Dermis microvascular lymphatic vessel endothelial cell (primary cell): ENCODE measurements at regions not wholly inside any gene's neighbourhood (a gene's known extent, or its start where the extent isn't known, plus 50 kb on each side); places are given as distances from the start of the nearest gene placed in this dataset.
"Not testable (repeated sequence)": the region's sequence is repeated elsewhere in the genome, so short reads cannot be mapped to it uniquely, and the experiment has no call there.

Experiments
- DNase-seq, 2 donors: peaks; one replicate each; pipeline versions ENCODE4 v3.0.0 to v3.0.0-alpha.2; 2010; ENCODE audit warnings: low read depth in 2 of 2

DNA sequence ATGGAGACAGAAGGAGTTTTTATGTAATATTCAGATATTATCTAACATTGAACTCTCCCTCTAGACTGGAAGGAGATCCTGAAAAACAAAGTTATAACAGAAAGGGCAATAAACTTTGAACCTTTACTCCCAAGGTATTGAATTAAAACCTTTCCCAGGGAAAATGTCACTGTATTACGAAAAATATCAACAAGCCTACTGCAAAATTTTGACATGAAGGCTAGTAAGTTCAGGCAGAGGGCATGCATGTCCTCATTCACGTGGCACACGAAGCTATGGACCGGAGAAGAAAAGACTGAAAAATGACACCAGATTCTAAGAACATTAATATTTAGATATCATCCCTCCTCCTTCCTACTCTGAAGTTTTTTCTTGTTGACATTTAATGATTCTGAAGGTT lies 638.8 kb downstream of the LRRC70 start:
- DNase-seq: no peak

DNA sequence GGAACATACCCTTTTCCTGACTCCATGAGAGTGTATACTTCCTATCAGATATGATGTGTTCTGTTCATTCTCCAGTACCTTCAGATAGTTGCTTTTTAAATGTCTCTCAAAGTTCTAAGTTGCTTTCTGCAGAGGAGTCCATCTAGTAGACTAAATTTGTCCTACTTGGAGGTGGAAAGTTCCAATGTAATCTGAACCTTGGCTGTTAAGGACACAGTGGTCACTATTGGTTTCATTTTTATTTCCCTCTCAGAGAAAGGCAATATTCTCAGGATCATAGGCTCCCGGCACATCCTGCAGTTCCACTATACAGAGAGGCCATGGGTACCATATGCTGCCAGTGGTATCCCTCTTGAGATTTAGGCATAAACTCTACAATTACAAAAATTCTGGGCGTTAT lies 634.6 kb downstream of the LRRC70 start:
- no peak for DNase-seq

DNA sequence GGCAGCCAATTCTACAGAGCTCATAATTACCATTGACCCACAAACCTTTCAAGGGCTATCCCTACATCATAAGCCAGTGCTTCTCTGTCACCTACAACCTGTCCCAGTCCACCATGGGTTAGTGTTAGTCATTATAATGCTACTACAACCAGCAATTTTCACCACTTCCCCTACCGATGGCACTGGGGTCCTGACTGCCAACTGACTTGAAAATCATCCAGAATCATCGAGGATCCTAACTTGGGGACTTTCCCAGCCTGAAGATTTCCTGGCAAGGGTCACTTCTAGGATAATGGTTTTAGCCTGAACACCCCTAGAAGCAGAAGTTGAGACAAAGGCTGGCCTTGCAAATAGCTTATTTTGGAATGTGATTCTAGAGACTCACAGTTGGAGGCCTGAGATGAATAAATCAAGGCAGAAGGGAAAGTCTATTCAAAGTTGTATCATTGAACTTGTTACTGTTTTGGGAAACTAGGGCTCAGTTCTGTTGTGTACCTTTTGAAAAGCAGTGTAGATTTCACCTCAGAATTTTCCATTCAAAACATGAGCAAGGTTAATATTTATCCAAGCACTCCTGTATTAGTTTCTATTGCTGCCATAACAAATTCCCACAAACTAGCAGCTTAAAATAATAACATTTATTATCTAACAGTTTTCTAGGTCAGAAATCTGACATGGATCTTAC lies 633.0 kb downstream of the LRRC70 start:
- no peak for DNase-seq

DNA sequence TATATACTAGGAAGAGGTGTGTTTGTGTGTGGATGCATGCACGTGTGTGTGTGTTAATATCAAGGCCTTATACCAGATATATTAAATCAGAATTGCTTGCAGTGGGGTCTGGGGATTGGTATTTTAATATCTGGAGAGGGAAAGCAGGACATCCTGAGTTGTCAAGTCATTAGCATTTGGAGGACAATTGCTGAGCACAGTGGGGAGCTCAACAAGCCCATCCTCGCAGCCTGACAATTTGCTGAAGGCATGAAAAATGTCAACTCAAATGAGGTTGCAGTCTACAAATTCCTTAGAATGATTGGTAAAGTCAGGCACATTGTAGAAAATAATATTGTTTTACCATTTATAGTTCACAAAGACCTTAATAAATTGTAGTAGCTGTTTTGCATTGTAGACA lies 627.4 kb downstream of the LRRC70 start:
- no peak for DNase-seq

DNA sequence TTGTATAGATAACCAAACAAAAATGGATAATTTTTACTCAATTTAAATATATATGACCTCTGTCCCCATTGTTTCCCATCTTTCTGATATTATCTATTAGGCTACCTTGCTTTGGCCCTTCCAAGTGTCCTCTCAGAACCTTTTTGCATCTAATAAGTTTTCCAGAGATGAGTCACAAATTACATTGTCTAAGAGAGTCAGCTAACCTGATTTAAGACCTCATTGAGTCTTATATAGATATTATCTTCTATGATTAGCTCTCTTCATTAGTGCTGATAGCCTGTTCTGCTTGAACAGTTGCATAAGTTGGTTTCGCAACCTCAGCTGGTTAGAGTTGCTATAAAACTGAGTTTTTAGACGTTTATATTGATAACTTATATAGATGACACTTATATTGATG lies 623.1 kb downstream of the LRRC70 start:
- no peak for DNase-seq

DNA sequence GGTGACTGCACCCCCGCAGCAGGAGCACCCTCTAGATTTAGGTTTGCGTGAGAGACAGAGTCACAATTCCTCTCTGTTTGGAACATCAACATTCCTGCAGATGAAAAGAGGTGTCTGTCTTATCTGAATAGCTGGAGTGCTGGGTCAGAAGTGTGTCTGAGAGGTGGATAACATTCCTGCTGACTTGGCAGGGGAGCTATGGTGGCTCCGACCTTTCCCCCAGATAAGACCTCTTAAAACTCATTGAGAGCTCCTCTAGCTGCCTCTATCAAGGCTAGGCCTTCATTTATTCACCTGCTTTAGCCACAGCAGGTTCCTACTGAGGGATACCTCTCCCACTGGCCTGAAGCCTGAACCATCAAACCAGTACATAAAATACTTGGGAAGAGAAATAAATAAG lies 615.5 kb downstream of the LRRC70 start:
- no peak for DNase-seq

DNA sequence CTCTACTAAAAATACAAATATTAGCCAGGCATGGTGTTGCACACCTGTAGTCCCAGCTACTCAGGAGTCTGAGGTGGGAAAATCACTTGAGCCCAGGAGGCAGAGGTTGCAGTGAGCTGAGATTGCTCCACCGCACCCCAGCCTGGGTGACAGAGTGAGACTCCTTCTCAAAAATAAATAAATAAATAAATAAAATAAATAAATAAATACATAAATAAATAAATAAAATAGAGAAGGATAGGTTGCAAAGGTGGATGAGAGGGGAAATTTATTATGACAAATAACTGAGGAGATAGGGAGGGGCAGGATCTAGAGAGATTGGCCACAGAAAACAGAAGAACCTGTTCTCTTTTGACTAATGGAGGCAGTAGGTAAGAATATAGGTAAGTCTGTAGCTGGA lies 601.6 kb downstream of the LRRC70 start:
- DNase-seq: not testable (repeated sequence)

DNA sequence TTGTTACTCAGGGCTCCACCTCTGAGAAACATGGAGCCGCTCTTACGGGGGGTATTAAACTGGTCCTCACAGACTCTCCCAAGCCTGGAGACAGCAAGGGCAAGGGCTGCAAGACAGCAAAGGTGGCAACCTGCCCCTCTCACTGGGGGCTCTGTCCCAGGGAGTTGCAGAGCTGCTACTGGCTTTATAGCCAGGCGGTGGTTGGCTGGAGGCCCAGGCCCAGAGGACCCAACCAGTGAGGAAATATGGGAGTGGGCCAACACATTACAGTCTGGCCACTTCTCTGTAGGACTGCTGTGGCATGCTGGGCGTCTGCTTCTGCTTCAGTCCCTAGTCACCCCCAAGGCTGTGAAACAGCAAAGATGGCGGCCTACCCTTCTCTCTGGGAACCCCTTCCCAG lies 597.2 kb downstream of the LRRC70 start:
- no peak for DNase-seq

DNA sequence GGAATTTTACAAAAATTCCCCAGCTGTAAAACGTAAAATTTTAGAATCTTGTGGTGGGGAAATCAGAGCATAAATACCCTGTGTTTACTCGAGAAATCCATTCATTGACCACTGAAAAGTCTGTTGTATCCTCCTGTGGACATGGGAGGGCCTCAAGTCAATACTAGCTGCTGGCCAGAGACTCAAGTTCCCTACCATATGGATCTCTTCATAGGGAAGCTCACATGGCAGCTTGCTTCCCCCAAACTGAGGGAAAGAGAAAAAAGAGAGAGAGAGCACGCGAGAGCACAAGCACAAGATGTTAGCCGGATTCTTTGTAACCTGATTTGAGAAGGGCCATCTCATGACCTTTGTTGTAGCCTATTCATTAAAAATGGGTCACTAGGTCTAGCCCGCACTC lies 591.9 kb downstream of the LRRC70 start:
- DNase-seq: no peak

DNA sequence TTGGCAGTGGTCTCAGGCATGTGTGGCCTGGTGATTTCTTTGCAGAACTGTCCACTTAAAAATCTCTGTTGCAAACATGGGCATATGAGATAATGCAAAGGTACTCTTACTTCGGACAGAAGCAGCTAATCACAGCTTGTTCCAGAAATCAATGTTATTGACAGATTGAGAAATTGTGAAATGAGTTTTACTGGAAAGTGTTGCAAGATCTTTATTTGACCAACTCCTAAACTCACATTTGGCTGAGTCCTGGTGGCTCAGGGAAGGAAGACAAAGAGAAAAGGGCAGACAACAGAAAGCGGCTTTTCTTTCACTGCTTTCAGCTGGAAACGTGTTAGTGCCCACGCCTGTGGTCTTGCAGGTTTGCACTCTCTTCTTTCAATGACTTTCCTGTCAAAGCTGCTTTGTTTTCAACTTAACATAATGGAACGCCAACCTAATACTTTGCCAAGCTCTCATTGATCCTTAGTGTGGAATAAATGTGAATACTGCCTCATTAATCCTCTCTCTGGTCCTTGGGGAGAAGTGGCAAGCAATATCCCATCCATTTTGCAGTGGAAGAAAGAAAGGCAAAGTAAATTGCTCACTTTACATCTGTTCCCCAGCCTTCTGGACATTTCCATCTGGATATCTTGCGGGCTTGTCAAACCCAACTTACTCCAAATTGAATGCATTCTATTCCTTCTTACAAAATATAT lies 586.4 kb downstream of the LRRC70 start:
- DNase-seq: no peak

DNA sequence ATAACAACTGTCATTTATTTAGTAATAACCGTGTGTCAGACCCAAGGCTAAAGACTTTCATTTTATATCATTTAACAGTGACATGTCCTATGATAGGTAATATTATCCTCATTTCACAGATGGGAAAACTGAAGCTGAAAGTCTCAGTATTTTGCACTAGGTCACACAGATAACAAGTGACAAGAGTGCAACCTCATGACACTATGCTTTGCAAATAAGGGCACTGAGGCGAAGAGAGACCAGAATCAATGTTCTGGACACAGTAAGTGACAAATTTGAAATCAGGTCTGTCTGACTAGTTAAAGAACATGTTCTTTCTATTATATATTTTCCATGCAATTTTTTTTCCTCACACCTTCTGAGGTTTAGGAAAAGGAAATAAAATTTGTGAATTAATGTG lies 585.7 kb downstream of the LRRC70 start:
- no peak for DNase-seq

DNA sequence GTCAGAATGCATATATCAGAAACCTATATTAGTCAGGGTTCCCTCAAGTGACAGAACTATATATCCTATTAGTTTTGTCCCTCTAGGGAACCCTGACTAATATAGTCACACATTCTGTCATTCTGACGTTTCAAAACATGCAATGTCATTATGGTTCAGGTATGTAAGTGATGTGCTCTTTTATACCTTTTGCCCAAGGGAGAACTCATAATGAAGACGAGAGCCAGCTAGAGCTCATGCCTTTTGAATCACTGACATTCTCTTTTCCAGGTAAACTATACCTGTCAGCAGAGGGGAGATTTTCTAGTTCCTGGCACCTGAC lies 576.7 kb downstream of the LRRC70 start:
- DNase-seq: no peak

DNA sequence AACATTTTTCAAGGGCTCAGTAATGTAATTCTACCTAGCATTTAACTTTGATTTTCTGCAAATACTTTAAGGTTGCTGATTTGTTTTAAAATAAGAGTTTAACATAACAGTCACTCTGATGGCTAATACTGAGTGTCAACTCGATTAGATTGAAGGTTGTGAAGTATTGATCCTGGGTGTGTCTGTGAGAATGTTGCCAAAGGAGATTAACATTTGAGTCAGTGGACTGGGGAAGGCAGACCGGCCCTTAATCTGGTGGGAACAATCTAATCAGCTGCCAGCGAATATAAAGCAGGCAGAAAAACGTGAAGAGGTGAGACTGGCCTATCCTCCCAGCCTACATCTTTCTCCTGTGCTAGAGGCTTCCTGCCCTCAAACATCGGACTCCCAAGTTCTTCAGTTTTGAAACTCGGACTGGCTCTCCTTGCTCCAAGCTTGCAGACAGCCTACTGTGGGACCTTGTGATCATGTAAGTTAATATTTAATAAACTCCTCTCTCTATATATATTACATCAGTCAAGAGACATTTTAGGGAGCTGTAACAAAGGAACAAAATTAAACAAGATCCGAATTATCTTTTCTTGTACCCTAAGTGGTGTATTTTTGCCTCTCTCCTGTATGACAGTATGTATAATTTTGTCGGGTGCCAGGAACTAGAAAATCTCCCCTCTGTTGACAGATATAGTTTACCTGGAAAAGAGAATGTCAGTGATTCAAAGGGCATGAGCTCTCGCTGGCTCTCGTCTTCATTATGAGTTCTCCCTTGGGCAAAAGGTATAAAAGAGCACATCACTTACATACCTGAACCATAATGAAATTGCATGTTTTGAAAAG lies 576.1 kb downstream of the LRRC70 start:
- DNase-seq: no peak

DNA sequence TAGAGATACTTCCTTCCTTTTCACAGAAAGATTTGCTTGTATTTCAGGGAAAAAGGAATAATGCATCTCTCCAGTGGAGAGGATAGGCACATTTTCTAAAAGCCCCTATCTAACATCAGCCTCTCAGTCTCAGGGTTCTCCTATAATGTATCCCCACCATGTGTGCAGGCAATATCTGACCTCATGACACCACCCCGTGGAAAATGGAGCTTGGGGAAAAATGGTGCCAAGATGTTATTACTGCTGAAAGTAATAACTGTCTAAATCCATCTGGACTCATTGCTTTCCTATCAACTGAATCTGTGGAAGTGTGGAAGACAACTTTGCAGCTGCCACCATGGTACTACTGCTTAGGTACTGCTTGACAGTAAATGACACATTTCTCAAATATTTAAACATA lies 574.3 kb downstream of the LRRC70 start:
- no peak for DNase-seq

DNA sequence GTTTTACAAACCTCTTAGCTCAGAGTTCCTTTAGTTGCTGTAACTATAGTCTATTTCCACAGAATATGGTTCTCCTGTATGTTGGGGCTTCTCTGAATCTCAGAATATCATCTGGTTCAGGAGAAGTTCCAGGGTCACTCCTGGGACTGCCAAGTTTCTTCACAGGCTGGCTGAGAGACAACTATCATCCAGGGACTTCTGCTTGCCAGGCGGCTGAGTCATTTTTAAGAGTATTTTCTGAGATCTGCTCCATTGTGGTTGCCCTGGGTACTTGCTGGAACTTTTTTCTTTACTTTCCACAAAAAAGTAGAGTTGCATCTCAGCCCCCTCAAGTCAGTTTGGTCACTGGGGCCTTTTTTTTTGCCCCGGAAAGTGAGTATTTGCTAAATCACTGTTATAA lies 566.5 kb downstream of the LRRC70 start:
- no peak for DNase-seq

DNA sequence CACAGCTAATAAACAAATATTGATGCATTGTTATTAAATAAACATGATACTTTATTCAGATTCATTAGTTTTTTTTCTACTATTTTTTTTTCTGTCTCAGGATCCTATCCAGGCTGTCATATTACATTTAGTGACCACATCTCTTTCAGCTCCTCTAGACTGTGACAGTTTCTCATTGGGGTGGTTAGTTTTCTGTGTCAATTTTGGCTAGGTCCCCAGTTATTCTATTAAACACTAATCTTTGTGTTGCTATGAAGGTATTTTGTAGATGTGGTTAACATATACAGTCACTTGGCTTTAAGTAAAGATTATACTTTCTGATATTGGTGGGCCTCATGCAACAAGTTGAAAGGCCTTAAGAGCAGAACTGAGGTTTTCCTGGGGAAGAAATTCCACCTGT lies 563.0 kb downstream of the LRRC70 start:
- DNase-seq: no peak

DNA sequence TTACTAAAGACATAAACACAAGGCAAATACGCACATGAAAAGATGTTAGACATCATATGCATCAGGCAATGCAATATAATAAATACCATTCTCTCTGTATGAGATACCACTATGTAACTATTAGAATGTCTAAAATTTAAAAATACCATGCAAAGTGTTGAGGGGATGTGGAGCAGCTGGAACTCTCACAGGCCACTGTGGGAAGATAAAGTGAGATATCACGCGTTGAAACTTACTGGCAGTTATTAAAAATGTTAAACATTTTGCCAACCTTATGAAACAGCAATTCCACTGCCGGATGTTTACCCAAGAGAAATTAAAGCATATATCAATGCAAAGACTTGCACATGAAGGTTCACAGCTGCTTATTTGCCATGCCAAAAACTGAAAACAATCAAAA lies 556.7 kb downstream of the LRRC70 start:
- no peak for DNase-seq

DNA sequence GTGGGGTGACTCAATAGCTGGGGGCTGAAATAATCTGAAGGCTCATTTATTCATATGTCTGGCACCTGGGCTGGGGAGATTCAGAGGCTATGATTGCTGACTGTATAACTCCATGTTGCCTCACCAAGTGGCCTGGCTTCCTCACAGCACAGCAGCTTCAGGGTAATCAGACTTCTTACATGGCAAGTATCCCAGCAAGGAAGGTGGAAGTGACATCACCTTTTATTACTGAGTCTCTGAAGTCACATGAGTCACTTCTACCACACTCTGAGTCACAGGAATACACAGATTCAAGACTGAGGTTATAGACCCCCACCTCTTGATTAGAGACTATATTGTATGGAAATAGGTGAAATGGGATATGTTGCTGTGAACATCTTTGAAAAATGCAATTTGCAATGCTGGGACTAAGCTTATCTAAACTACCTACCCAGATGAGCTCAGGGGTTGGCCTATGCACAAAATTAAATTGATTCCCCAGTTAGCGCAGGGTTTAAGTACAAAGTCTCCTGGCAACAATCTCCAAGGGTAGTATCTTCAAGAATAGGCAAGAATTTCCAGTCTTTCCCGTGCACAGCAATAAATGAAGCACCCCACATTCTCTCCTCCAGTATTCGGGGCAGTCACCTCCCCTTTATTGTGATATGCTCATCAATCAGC lies 553.1 kb downstream of the LRRC70 start:
- DNase-seq: no peak

DNA sequence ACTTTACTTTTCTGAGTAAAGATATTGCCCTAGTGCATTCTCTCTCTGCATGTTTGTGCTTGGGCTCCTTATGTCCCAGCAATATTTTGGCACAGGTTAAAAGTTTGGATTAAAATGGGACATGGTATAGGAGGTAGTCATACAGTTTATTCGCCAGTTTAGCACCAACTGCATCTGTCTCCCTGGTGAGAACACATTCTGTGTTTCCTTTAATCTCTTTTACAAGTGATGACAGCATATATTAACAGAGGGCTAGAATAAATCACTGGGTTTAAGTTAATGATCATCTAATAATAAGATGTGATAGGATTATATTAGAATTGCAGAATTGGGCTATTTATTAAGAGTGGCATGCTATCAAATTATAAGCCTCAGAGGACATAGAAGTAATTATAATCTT lies 550.1 kb downstream of the LRRC70 start:
- no peak for DNase-seq

DNA sequence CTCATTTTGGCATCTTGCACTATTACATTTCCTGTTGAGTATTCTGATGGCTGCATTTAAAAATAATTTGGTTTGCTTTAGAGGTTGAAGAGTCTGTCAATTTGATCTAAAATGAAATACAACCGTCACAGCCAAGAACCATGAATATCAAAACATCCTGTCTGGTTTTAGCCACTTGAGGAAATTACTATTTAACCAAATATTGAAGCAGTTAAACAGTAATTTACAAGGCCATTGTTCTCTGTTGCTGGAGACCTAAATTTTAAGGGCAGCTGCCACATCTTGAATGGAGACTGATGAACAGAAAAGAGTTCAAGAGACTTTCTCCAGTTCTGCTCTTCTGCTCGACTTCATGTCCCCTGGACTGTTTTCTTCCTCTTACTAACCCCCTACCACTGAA lies 549.4 kb downstream of the LRRC70 start:
- DNase-seq: no peak

DNA sequence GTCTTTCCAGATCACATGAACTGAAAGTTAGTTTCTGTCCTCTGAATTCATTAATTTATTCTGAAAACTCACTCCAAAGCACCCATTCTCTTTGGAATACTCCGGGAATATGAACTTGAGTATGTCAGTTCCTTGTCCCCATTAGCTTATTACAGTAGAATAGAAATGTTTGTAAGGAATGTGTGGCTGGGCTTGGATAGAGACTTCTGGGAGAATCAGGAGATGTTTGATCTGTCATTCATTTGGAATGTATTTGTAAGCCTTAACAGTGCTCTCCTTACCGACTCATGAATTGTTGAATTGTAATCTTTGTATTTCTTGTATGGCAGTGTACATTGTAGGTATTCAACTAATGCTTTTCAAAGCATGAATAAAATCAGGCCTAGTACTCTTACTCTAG lies 548.4 kb downstream of the LRRC70 start:
- DNase-seq: no peak

DNA sequence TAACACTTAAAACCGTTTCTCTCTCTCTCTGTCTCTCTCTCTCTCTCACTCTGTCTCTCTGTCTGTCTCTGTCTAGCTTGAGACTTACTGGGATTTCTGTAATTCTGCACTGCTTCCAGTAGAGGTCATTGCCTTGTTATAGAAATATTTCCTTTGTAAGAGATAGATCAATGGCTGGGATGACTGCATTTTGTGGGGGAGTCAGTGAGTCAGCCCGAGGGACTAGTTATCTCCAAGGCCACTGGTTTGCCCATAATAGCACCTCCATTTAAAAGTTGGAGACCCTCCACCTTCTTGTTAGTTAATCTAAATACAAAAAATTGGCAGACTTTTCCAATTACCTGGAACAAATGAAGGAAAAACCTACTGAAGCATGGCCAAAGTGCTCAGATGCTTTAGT lies 547.2 kb downstream of the LRRC70 start:
- peak; percentile 20 for DNase-seq
